Lower leg skin (tissue), 3 donors: ENCODE measurements at regions not wholly inside any gene's neighbourhood (a gene's known extent, or its start where the extent isn't known, plus 50 kb on each side); places are given as distances from the start of the nearest gene placed in this dataset.

Experiments
- CTCF ChIP-seq, 3 donors: fragments of 450-650 bp; IDR thresholded peaks; one replicate each; pipeline ENCODE4 v1.5.1; 2016; ENCODE audit warnings: antibody characterized with exemption in 3 of 3, mild to moderate bottlenecking in 3 of 3, moderate library complexity in 2 of 3
- POLR2A ChIP-seq, 2 donors: fragments of 450-650 bp; IDR thresholded peaks; one replicate each; pipeline ENCODE4 v1.6.1; 2016 to 2017; ENCODE audit warnings: antibody characterized with exemption in 2 of 2, mild to moderate bottlenecking in 1 of 2, moderate library complexity in 1 of 2

- TF ChIP-seq CTCF (IDR thresholded peaks at IDR 0.05) (no peak), POLR2A (IDR thresholded peaks at IDR 0.05) (no peak)
Measured at GRCh38 chr4:77263247-77263646, 106.2 kb downstream of the CCNG2 start.
